Ectodermal cell (in vitro differentiated cells): ENCODE measurements at regions not wholly inside any gene's neighbourhood (a gene's known extent, or its start where the extent isn't known, plus 50 kb on each side); places are given as distances from the start of the nearest gene placed in this dataset.
"Not testable (repeated sequence)": the region's sequence is repeated elsewhere in the genome, so short reads cannot be mapped to it uniquely, and the experiment has no call there.

Experiments used
- H3K27ac ChIP-seq: 2 replicates; pipeline ENCODE4 v1.7.0; 2013; ENCODE audit warnings: mild to moderate bottlenecking, low read depth, low read length; ENCODE audit not compliant: insufficient read depth, poor library complexity, severe bottlenecking
- H3K27me3 ChIP-seq: 2 replicates; pipeline ENCODE4 v1.7.0; 2013; ENCODE audit warnings: mild to moderate bottlenecking, low read length; ENCODE audit not compliant: insufficient read depth, control insufficient read depth, poor library complexity, severe bottlenecking
- H3K36me3 ChIP-seq: one replicate; pipeline ENCODE4 v1.7.0; 2013; ENCODE audit warnings: low read length; ENCODE audit not compliant: control insufficient read depth, insufficient read depth
- H3K4me1 ChIP-seq: one replicate; pipeline ENCODE4 v1.7.0; 2013; ENCODE audit warnings: low read length; ENCODE audit not compliant: control insufficient read depth, insufficient read depth
- H3K4me3 ChIP-seq: 2 replicates; pipeline ENCODE4 v1.7.0; 2013; ENCODE audit warnings: low read depth, low read length, control low read depth; ENCODE audit not compliant: insufficient read depth
- H3K9me3 ChIP-seq: 2 replicates; pipeline ENCODE4 v1.7.0; 2013; ENCODE audit warnings: mild to moderate bottlenecking, low read length, moderate library complexity; ENCODE audit not compliant: control insufficient read depth
- WGBS, 2 experiments: methylation state at CpG; one replicate each; pipeline ENCODE4 v1.1.7; 2013; ENCODE audit warnings: missing lambda C conversion rate in 2 of 2; 5-methylcytosine and 5-hydroxymethylcytosine counted together

DNA sequence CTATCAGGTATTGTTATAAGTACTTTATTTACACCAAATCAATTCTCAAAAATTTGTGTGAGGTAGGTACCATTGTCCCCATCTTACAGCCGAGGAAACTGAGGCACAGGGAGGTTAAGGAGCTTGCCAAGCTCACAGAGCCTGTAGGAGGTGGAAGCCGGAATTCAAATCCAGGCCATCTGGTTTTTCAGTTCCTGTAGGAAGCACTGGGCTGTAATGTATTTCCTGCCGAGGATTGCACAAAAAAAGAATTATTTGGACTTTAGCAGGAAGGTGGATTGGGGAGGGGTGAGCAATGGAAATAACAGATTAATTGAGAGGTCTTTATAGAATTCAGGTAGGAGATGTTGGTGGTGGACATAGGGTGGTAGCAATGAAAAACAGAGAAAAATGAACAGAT is 315.3 kb upstream of the AUTS2 start:
- 64 to 65% methylated on average over 3 of the region's 3 CpGs for WGBS, 2 experiments
- Histone ChIP-seq H3K27me3 (no peaks in the 10 kb centered on the region), H3K27ac (no peak overlapping the region)

DNA sequence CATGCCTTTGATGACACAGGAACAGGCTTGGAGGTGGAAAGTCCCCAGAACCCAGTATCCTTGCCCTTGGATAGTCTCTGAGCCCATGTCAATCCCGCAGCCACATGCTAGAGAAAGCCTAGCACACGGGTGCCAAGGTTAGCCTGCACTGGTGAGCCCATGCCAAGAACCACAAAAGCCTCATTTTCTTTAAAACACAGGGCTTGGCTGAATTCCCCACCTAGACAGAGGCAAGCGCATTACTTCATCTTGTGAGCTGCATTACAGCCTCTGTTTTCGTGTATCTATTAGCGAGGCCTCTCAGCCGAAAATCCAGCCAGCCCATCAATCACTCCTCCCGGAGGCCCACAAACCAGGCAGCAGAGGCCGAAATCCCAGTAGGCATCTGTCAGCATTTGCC is 314.9 kb upstream of the AUTS2 start:
- Histone ChIP-seq H3K27ac (no peak overlapping the region), H3K27me3 (no peaks in the 10 kb centered on the region), H3K4me1 (no peaks in the 10 kb centered on the region), H3K4me3 (no peak overlapping the region), H3K9me3 (no peaks in the 10 kb centered on the region), H3K36me3 (no peaks in the 10 kb centered on the region)
- 86 to 92% methylated on average over 8 of the region's 8 CpGs for WGBS, 2 experiments

More for the DNA sequence above, 315.3 kb upstream of the AUTS2 start:
- Histone ChIP-seq H3K9me3 (no peaks in the 10 kb centered on the region), H3K4me3 (no peak overlapping the region), H3K4me1 (no peaks in the 10 kb centered on the region), H3K36me3 (no peaks in the 10 kb centered on the region)

DNA sequence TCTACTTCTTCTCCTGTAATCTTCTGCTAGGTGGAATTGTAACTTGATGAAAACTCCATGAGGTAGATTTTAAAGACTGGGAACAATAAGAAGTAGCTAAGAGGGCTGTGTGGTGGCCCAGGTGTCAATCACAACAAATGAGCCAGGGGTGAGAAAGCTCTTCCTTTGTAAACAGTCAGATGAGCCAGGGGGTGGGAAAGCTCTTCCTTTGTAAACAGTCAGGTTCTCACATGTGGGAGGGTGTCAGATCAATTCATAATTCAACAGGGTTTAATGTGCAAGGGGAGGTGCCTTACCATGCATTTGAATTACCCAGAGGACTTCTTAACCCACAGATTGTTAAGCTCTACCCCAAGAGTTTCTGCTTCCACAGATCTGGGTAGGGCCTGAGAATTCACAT is 312.4 kb upstream of the AUTS2 start:
- Histone ChIP-seq H3K36me3 (no peaks in the 10 kb centered on the region), H3K4me3 (no peak overlapping the region), H3K27ac (no peak overlapping the region), H3K9me3 (no peaks in the 10 kb centered on the region), H3K4me1 (no peaks in the 10 kb centered on the region), H3K27me3 (no peaks in the 10 kb centered on the region)

- no peak overlapping the region for H3K27ac ChIP-seq
- no peaks in the 10 kb centered on the region for H3K36me3 ChIP-seq
- no peak overlapping the region for H3K4me3 ChIP-seq
- no peaks in the 10 kb centered on the region for H3K9me3 ChIP-seq
- H3K27me3 ChIP-seq = no peaks in the 10 kb centered on the region
- no peaks in the 10 kb centered on the region for H3K4me1 ChIP-seq
- 82 to 83% methylated on average over 3 of the region's 3 CpGs for WGBS, 2 experiments
Observed at GRCh38 chr7:69295977-69296376, 302.3 kb upstream of the AUTS2 start.

GRCh38 chr7:69301253-69301652 is 297.0 kb upstream of the AUTS2 start:
- no peaks in the 10 kb centered on the region for H3K27me3 ChIP-seq
- H3K9me3 ChIP-seq = no peaks in the 10 kb centered on the region
- no peaks in the 10 kb centered on the region for H3K4me1 ChIP-seq
- 91 to 97% methylated on average over 3 of the region's 3 CpGs for WGBS, 2 experiments
- H3K4me3 ChIP-seq = no peak overlapping the region
- H3K36me3 ChIP-seq = no peaks in the 10 kb centered on the region
- no peak overlapping the region for H3K27ac ChIP-seq

DNA sequence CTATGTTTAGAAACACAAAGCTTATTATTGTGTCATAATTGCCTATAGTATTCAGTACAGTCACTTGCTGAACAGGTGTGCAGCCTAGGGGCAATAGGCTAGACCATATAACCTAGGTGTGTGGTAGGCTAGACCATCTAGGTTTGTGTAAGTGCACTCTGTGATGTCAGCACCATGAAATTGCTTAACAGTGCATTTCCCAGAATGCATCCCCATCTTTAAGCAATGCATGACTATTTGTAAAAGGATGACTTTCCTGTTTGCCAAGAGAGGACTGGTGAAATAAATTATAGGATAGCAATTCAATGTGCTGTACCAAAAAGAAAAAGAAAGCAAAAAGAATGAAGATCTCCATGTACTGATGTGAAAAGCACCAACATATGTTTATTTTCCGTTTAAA is 288.7 kb upstream of the AUTS2 start:
- Histone ChIP-seq H3K4me3 (no peak overlapping the region), H3K27me3 (no peaks in the 10 kb centered on the region), H3K4me1 (no peaks in the 10 kb centered on the region), H3K27ac (no peak overlapping the region), H3K9me3 (no peaks in the 10 kb centered on the region), H3K36me3 (no peaks in the 10 kb centered on the region)
- WGBS, 2 experiments = 100% methylated on average over 1 of the region's 1 CpG; no CpG with 5 or more reads in 1 of the 2 experiments

DNA sequence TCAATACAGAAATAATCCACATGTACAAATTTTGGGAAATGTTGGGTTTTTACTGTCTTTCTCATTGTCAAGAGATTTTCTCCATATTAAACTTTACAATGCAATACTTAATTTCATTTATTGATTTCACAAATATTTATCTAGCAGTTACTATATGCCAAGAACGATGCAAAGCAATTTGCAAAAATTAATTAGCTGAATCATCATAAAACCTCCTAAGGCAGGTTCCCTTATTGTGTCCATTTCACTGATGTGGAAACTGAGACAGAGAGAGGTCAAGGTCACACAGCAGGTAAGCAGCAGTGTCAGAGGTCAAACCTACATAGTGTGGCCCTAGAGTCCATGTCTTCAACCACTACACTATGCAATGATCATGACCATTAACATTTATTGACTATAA is 286.8 kb upstream of the AUTS2 start:
- 88 to 94% methylated on average over 1 of the region's 1 CpG for WGBS, 2 experiments
- no peak overlapping the region for H3K4me3 ChIP-seq
- H3K27me3 ChIP-seq = no peaks in the 10 kb centered on the region
- no peaks in the 10 kb centered on the region for H3K36me3 ChIP-seq
- H3K4me1 ChIP-seq = no peaks in the 10 kb centered on the region
- H3K27ac ChIP-seq = no peak overlapping the region
- H3K9me3 ChIP-seq = no peaks in the 10 kb centered on the region

DNA sequence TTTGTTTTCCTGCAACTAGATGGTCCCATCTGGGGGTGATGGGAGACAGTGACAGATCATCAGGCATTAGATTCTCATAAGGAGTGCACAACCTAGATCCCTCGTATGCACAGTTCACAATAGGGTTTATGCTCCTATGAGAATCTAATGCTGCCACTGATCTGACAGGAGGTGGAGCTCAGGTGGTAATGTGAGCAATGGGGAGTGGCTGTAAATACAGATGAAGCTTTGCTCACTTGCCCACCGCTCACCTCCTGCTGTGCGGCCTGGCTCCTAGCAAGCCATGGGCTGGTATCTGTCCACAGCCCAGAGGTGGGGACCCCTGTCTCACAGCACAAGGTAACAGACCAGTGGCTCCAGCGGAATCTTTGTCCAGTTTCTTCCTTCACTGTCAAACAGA is 284.4 kb upstream of the AUTS2 start:
- H3K4me3 ChIP-seq, H3K4me1 ChIP-seq, H3K9me3 ChIP-seq, H3K27me3 ChIP-seq, H3K27ac ChIP-seq, H3K36me3 ChIP-seq: not testable (repeated sequence)
- 97 to 98% methylated on average over 4 of the region's 4 CpGs for WGBS, 2 experiments

- 85% methylated on average over 10 of the region's 10 CpGs for WGBS, 2 experiments
- no peaks in the 10 kb centered on the region for H3K9me3 ChIP-seq
- H3K27me3 ChIP-seq = no peaks in the 10 kb centered on the region
- no peak overlapping the region for H3K27ac ChIP-seq
- H3K36me3 ChIP-seq = no peaks in the 10 kb centered on the region
- H3K4me3 ChIP-seq = no peak overlapping the region
- no peaks in the 10 kb centered on the region for H3K4me1 ChIP-seq
Observed at GRCh38 chr7:69318794-69319193, 279.5 kb upstream of the AUTS2 start.

GRCh38 chr7:69328516-69328915 is 269.8 kb upstream of the AUTS2 start:
- Histone ChIP-seq H3K27me3 (no peaks in the 10 kb centered on the region), H3K9me3 (no peaks in the 10 kb centered on the region), H3K36me3 (no peaks in the 10 kb centered on the region), H3K27ac (no peak overlapping the region), H3K4me3 (no peak overlapping the region), H3K4me1 (no peaks in the 10 kb centered on the region)
- 66 to 72% methylated on average over 4 of the region's 5 CpGs for WGBS, 2 experiments

- H3K4me1 ChIP-seq = no peaks in the 10 kb centered on the region
- H3K36me3 ChIP-seq = no peaks in the 10 kb centered on the region
- H3K27me3 ChIP-seq = no peaks in the 10 kb centered on the region
- 87 to 97% methylated on average over 3 of the region's 3 CpGs for WGBS, 2 experiments
- no peaks in the 10 kb centered on the region for H3K9me3 ChIP-seq
- no peak overlapping the region for H3K4me3 ChIP-seq
- no peak overlapping the region for H3K27ac ChIP-seq
Observed at GRCh38 chr7:69334701-69335100, 263.6 kb upstream of the AUTS2 start.
